Ascending aorta (tissue), 2 donors: ENCODE measurements at regions not wholly inside any gene's neighbourhood (a gene's known extent, or its start where the extent isn't known, plus 50 kb on each side); places are given as distances from the start of the nearest gene placed in this dataset.

Experiments
- DNase-seq, 2 donors: peaks; one replicate each; pipeline ENCODE4 v3.0.0-alpha.2; 2019; ENCODE audit warnings: low spot score in 2 of 2
- H3K27ac ChIP-seq, 2 donors: fragments of 200-600 bp; sonication (generic); one replicate each; pipeline ENCODE4 v1.5.1; 2016 to 2017; ENCODE audit warnings: mild to moderate bottlenecking in 1 of 2
- H3K27me3 ChIP-seq: fragments of 200-600 bp; sonication (generic); one replicate; pipeline ENCODE4 v1.5.1; 2017
- H3K36me3 ChIP-seq, 2 donors: fragments of 200-600 bp; sonication (generic); one replicate each; pipeline ENCODE4 v1.5.1; 2016
- H3K4me1 ChIP-seq, 2 donors: fragments of 200-600 bp; sonication (generic); one replicate each; pipeline ENCODE4 v1.5.1; 2016 to 2017; ENCODE audit warnings: mild to moderate bottlenecking in 1 of 2
- H3K4me3 ChIP-seq, 2 donors: fragments of 200-600 bp; sonication (generic); one replicate each; pipeline ENCODE4 v1.5.1; 2016 to 2017; ENCODE audit warnings: mild to moderate bottlenecking in 1 of 2
- H3K9me3 ChIP-seq, 2 donors: fragments of 200-600 bp; sonication (generic); one replicate each; pipeline ENCODE4 v1.5.1; 2016
- intact Hi-C: fragments of 100-400 bp; cut with DNase I; formaldehyde crosslinking; loops from one replicate; pipeline ENCODE4 v1.15.1; 2023
- TF ChIP-seq, protein P1 (sequence below), 3 experiments: fragments of 200-600 bp in 2 of 3; fragments of 450-650 bp in 1 of 3; sonication (generic) in 2 of 3; IDR thresholded peaks; one replicate each; pipeline ENCODE4 v1.5.1; 2016 to 2019; ENCODE audit warnings: antibody characterized with exemption in 3 of 3, mild to moderate bottlenecking in 1 of 3, moderate library complexity in 1 of 3

DNA sequence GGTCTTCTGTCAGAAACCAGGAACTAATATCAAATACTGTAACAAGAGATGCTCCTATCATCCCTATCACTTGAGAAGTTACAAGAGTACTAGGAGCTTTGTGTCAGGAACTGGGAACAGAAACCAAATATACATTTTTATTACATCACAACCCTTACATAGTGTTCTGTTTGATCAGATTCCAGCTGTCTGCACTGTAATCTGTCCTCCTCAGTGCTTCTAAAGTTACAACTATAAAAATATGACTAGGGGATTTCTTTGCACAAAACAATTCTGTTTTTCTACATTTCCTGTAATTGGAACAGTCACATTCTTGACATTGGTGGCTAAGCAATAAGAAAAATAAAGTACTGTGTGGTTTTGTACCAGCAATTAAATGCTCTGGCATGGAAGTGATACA lies 686.0 kb downstream of the PDHA2 start:
- no peaks in the 10 kb centered on the region for H3K27me3 ChIP-seq
- no peaks in the 10 kb centered on the region for H3K36me3 ChIP-seq
- no peak for DNase-seq
- no peak overlapping the region for H3K27ac ChIP-seq
- no peak overlapping the region for H3K4me3 ChIP-seq
- no peaks in the 10 kb centered on the region for H3K9me3 ChIP-seq
- intact Hi-C loops: no loop called here
- H3K4me1 ChIP-seq: no peaks in the 10 kb centered on the region
- TF ChIP-seq, protein P1, sequence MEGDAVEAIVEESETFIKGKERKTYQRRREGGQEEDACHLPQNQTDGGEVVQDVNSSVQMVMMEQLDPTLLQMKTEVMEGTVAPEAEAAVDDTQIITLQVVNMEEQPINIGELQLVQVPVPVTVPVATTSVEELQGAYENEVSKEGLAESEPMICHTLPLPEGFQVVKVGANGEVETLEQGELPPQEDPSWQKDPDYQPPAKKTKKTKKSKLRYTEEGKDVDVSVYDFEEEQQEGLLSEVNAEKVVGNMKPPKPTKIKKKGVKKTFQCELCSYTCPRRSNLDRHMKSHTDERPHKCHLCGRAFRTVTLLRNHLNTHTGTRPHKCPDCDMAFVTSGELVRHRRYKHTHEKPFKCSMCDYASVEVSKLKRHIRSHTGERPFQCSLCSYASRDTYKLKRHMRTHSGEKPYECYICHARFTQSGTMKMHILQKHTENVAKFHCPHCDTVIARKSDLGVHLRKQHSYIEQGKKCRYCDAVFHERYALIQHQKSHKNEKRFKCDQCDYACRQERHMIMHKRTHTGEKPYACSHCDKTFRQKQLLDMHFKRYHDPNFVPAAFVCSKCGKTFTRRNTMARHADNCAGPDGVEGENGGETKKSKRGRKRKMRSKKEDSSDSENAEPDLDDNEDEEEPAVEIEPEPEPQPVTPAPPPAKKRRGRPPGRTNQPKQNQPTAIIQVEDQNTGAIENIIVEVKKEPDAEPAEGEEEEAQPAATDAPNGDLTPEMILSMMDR (IDR thresholded peaks at IDR 0.05): no peak

DNA sequence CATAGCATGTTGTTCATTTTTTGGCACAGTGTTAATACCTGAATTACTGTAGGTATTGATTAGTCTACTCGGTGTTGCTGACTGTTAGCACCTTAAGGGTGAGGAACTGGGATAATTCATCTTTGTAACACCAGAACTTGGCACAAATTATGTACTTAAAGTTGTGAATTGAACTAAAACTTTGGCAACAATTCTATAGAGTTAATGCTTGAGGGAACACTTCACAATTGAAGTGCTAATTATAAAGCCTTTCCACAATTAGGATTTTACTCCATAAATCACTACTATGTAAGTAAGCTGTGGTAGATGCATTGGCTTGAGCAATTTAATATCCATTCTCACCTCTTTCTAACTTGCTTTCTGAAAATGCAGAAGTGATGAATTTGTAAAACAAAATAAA lies 686.7 kb downstream of the PDHA2 start:
- DNase-seq: no peak
- no peak overlapping the region for H3K4me3 ChIP-seq
- intact Hi-C loops: no loop called here

GRCh38 chr4:96531836-96532235 lies 691.9 kb downstream of the PDHA2 start:
- H3K9me3 ChIP-seq: no peaks in the 10 kb centered on the region
- no peaks in the 10 kb centered on the region for H3K27me3 ChIP-seq
- no peak overlapping the region for H3K27ac ChIP-seq
- H3K36me3 ChIP-seq: no peaks in the 10 kb centered on the region
- H3K4me1 ChIP-seq: no peaks in the 10 kb centered on the region
- no peak for DNase-seq
- H3K4me3 ChIP-seq: no peak overlapping the region
- intact Hi-C loops: no loop called here
- TF ChIP-seq, protein P1 (IDR thresholded peaks at IDR 0.05): no peak

More for the DNA sequence above, 686.7 kb downstream of the PDHA2 start:
- Histone ChIP-seq H3K27me3 (no peaks in the 10 kb centered on the region), H3K36me3 (no peaks in the 10 kb centered on the region), H3K9me3 (no peaks in the 10 kb centered on the region), H3K27ac (no peak overlapping the region), H3K4me1 (no peaks in the 10 kb centered on the region)
- TF ChIP-seq, protein P1 (IDR thresholded peaks at IDR 0.05): no peak

DNA sequence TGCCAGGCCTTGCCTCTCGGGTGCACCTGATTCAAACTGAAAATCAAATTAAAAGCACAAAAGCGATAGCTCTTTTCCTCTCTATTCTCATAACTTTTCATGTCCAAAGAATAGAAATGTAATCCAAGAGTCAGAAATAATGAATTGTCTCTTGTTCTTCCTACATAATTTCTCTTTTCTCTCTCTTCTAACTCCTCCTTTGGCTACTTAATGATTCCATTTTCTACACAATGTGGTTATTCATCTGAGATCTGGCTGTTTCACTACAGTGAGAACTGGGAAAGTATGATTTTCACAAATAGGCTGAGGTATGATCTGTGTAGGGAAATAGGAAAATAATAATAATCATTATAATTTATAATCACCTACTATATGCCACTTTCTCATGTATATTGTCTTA lies 703.5 kb downstream of the PDHA2 start:
- DNase-seq: no peak
- H3K9me3 ChIP-seq: no peaks in the 10 kb centered on the region

GRCh38 chr4:96558466-96558865 lies 718.6 kb downstream of the PDHA2 start:
- no peaks in the 10 kb centered on the region for H3K4me1 ChIP-seq
- no peak for DNase-seq
- no peak overlapping the region for H3K27ac ChIP-seq
- TF ChIP-seq, protein P1 (IDR thresholded peaks at IDR 0.05): no peak
- no peaks in the 10 kb centered on the region for H3K36me3 ChIP-seq
- intact Hi-C loops: no loop called here
- H3K27me3 ChIP-seq: no peaks in the 10 kb centered on the region
- no peaks in the 10 kb centered on the region for H3K9me3 ChIP-seq
- H3K4me3 ChIP-seq: no peak overlapping the region

More for the DNA sequence above, 703.5 kb downstream of the PDHA2 start:
- no peaks in the 10 kb centered on the region for H3K27me3 ChIP-seq
- H3K27ac ChIP-seq: no peak overlapping the region
- no peak overlapping the region for H3K4me3 ChIP-seq
- intact Hi-C loops: no loop called here
- H3K4me1 ChIP-seq: no peaks in the 10 kb centered on the region
- TF ChIP-seq, protein P1 (IDR thresholded peaks at IDR 0.05): no peak
- H3K36me3 ChIP-seq: no peaks in the 10 kb centered on the region

DNA sequence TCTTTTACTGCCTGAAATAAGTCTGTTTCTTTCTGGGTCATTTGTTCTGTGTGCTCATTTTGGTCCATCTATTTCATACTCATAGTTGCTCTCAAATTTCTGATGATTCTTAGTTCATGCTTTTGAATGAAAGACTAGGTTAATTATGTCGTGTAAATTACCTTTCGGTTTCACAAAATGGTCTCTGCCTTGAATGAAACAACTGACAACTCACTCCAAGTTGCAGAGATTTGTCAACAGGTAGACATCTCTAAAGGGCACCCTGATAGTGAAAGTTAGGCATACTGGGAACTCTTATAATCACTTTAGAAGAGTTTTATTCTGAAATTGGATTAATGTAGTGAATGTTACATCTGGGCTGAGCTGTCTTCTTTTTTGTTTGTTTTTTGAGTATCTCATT lies 726.9 kb downstream of the PDHA2 start:
- no peak for DNase-seq
- no peaks in the 10 kb centered on the region for H3K4me1 ChIP-seq
- H3K27ac ChIP-seq: no peak overlapping the region
- intact Hi-C loops: no loop called here
- no peaks in the 10 kb centered on the region for H3K9me3 ChIP-seq
- H3K4me3 ChIP-seq: no peak overlapping the region
- H3K36me3 ChIP-seq: no peaks in the 10 kb centered on the region
- H3K27me3 ChIP-seq: no peaks in the 10 kb centered on the region
- TF ChIP-seq, protein P1 (IDR thresholded peaks at IDR 0.05): no peak
